NCI-H2107 (cell line): ENCODE measurements at regions not wholly inside any gene's neighbourhood (a gene's known extent, or its start where the extent isn't known, plus 50 kb on each side); places are given as distances from the start of the nearest gene placed in this dataset.
"Not testable (repeated sequence)": the region's sequence is repeated elsewhere in the genome, so short reads cannot be mapped to it uniquely, and the experiment has no call there.

Experiments
- DNase-seq: peaks from one replicate; lab custom pipeline; 2025; lab: John Stamatoyannopoulos, UW

- no peak for DNase-seq
These were observed 571.6 kb downstream of the SH2D4B start for GRCh38 chr10:81109200-81109752.

- DNase-seq = no peak
These were observed 578.5 kb downstream of the SH2D4B start for GRCh38 chr10:81116201-81116600.

GRCh38 chr10:81116990-81117389 lies 579.3 kb downstream of the SH2D4B start:
- no peak for DNase-seq

- DNase-seq = no peak
These were observed 590.2 kb downstream of the SH2D4B start for GRCh38 chr10:81127931-81128330.

GRCh38 chr10:81130014-81130413 lies 592.3 kb downstream of the SH2D4B start:
- DNase-seq = no peak

GRCh38 chr10:81135851-81136250 lies 598.1 kb downstream of the SH2D4B start:
- no peak for DNase-seq

- no peak for DNase-seq
These were observed 598.6 kb downstream of the SH2D4B start for GRCh38 chr10:81136261-81136660.

- DNase-seq = no peak
These were observed 608.3 kb downstream of the SH2D4B start for GRCh38 chr10:81145975-81146374.

- no peak for DNase-seq
These were observed 608.7 kb downstream of the SH2D4B start for GRCh38 chr10:81146436-81146835.

- DNase-seq = no peak
These were observed 615.0 kb downstream of the SH2D4B start for GRCh38 chr10:81152656-81153055.

GRCh38 chr10:81157681-81158080 lies 620.0 kb downstream of the SH2D4B start:
- no peak for DNase-seq

GRCh38 chr10:81177651-81178244 lies 640.0 kb downstream of the SH2D4B start:
- no peak for DNase-seq

GRCh38 chr10:81179324-81179723 lies 641.6 kb downstream of the SH2D4B start:
- DNase-seq = no peak

GRCh38 chr10:81179805-81180452 lies 642.2 kb downstream of the SH2D4B start:
- no peak for DNase-seq

GRCh38 chr10:81182296-81182695 lies 644.6 kb downstream of the SH2D4B start:
- DNase-seq = no peak

- no peak for DNase-seq
These were observed 654.6 kb downstream of the SH2D4B start for GRCh38 chr10:81192221-81192788.

- no peak for DNase-seq
These were observed 663.1 kb downstream of the SH2D4B start for GRCh38 chr10:81200801-81201200.

GRCh38 chr10:81207359-81207758 lies 667.6 kb upstream of the NRG3 start:
- DNase-seq = not testable (repeated sequence)

- DNase-seq = no peak
These were observed 661.6 kb upstream of the NRG3 start for GRCh38 chr10:81213370-81213769.

GRCh38 chr10:81215498-81215897 lies 659.5 kb upstream of the NRG3 start:
- DNase-seq = no peak

GRCh38 chr10:81216949-81217348 lies 658.0 kb upstream of the NRG3 start:
- no peak for DNase-seq

- no peak for DNase-seq
These were observed 656.7 kb upstream of the NRG3 start for GRCh38 chr10:81218307-81218706.

- no peak for DNase-seq
These were observed 655.2 kb upstream of the NRG3 start for GRCh38 chr10:81219758-81220157.
